ENCODE measurements at regions not wholly inside any gene's neighbourhood (a gene's known extent, or its start where the extent isn't known, plus 50 kb on each side); places are given as distances from the start of the nearest gene placed in this dataset.

GRCh38 chr12:24615967-24616411, 332.9 kb downstream of the BCAT1 start:
- no peak overlapping the region for H3K4me3 Mint-ChIP-seq
- DNase-seq: no peak
- ATAC-seq: no peak
- CTCF ChIA-PET: no interaction called here
- no peaks in the 10 kb centered on the region for H3K4me1 Mint-ChIP-seq (ENCODE audit: low read depth)
- POLR2A ChIA-PET: no interaction called here
- H3K9me3 Mint-ChIP-seq (ENCODE audit: insufficient read depth): no peaks in the 10 kb centered on the region
- peaks cover 2% of the 10 kb centered on the region for H3K27me3 Mint-ChIP-seq (ENCODE audit: low read depth)
- no peak overlapping the region for H3K27ac Mint-ChIP-seq
- H3K36me3 Mint-ChIP-seq (ENCODE audit: low read depth): no peaks in the 10 kb centered on the region

- CTCF ChIA-PET: no interaction called here
- POLR2A ChIA-PET: no interaction called here
- no peaks in the 10 kb centered on the region for H3K27me3 Mint-ChIP-seq (ENCODE audit: low read depth)
These were observed 340.1 kb downstream of the BCAT1 start for GRCh38 chr12:24608637-24609285.

GRCh38 chr12:24608108-24608507, 340.8 kb downstream of the BCAT1 start:
- Mint-ChIP-seq H3K4me1 (ENCODE audit: low read depth) (no peaks in the 10 kb centered on the region), H3K27me3 (ENCODE audit: low read depth) (no peaks in the 10 kb centered on the region), H3K9me3 (ENCODE audit: insufficient read depth) (no peaks in the 10 kb centered on the region), H3K27ac (no peak overlapping the region), H3K36me3 (ENCODE audit: low read depth) (no peaks in the 10 kb centered on the region), H3K4me3 (no peak overlapping the region)
- no peak for ATAC-seq
- CTCF ChIA-PET: no interaction called here
- POLR2A ChIA-PET: no interaction called here
- no peak for DNase-seq

More at GRCh38 chr12:24608637-24609285, 340.1 kb downstream of the BCAT1 start:
- Mint-ChIP-seq H3K4me1 (ENCODE audit: low read depth) (no peaks in the 10 kb centered on the region), H3K36me3 (ENCODE audit: low read depth) (no peaks in the 10 kb centered on the region), H3K9me3 (ENCODE audit: insufficient read depth) (no peaks in the 10 kb centered on the region), H3K27ac (no peak overlapping the region), H3K4me3 (no peak overlapping the region)
- ATAC-seq (no peak), DNase-seq (no peak)

GRCh38 chr12:24605916-24606315, 343.0 kb downstream of the BCAT1 start:
- Mint-ChIP-seq H3K4me3 (no peak overlapping the region), H3K27me3 (ENCODE audit: low read depth) (no peaks in the 10 kb centered on the region), H3K9me3 (ENCODE audit: insufficient read depth) (no peaks in the 10 kb centered on the region), H3K36me3 (ENCODE audit: low read depth) (no peaks in the 10 kb centered on the region), H3K27ac (no peak overlapping the region), H3K4me1 (ENCODE audit: low read depth) (no peaks in the 10 kb centered on the region)
- DNase-seq (no peak), ATAC-seq (no peak)
- ChIA-PET POLR2A (interaction anchor here (0.6 kb wide), 1 partner anchor 70 kb away, joined by 4 read pairs; no protein-coding TSS in a partner anchor), CTCF (no interaction called here)

- CTCF ChIA-PET: no interaction called here
These were observed 343.4 kb downstream of the BCAT1 start for GRCh38 chr12:24605466-24605865.

GRCh38 chr12:24603371-24603770, 345.5 kb downstream of the BCAT1 start:
- CTCF ChIA-PET: no interaction called here
- ATAC-seq (no peak), DNase-seq (no peak)
- Mint-ChIP-seq H3K4me3 (no peak overlapping the region), H3K36me3 (ENCODE audit: low read depth) (no peaks in the 10 kb centered on the region), H3K4me1 (ENCODE audit: low read depth) (no peaks in the 10 kb centered on the region), H3K27me3 (ENCODE audit: low read depth) (peaks cover 3% of the 10 kb centered on the region), H3K9me3 (ENCODE audit: insufficient read depth) (no peaks in the 10 kb centered on the region), H3K27ac (no peak overlapping the region)
- POLR2A ChIA-PET: no interaction called here

More at GRCh38 chr12:24605466-24605865, 343.4 kb downstream of the BCAT1 start:
- H3K4me3 Mint-ChIP-seq: no peak overlapping the region
- no peaks in the 10 kb centered on the region for H3K27me3 Mint-ChIP-seq (ENCODE audit: low read depth)
- no peak overlapping the region for H3K27ac Mint-ChIP-seq
- no peaks in the 10 kb centered on the region for H3K36me3 Mint-ChIP-seq (ENCODE audit: low read depth)
- DNase-seq (no peak), ATAC-seq (no peak)
- no peaks in the 10 kb centered on the region for H3K9me3 Mint-ChIP-seq (ENCODE audit: insufficient read depth)
- no peaks in the 10 kb centered on the region for H3K4me1 Mint-ChIP-seq (ENCODE audit: low read depth)
- POLR2A ChIA-PET: interaction anchor here (0.6 kb wide), 1 partner anchor 70 kb away, joined by 4 read pairs; no protein-coding TSS in a partner anchor

GRCh38 chr12:24600996-24601395, 347.9 kb downstream of the BCAT1 start:
- ATAC-seq (no peak), DNase-seq (no peak)
- H3K36me3 Mint-ChIP-seq (ENCODE audit: low read depth): no peaks in the 10 kb centered on the region
- H3K4me1 Mint-ChIP-seq (ENCODE audit: low read depth): no peaks in the 10 kb centered on the region
- H3K27me3 Mint-ChIP-seq (ENCODE audit: low read depth): peaks cover 3% of the 10 kb centered on the region
- no peak overlapping the region for H3K27ac Mint-ChIP-seq
- CTCF ChIA-PET: no interaction called here
- POLR2A ChIA-PET: no interaction called here
- H3K4me3 Mint-ChIP-seq: no peak overlapping the region
- H3K9me3 Mint-ChIP-seq (ENCODE audit: insufficient read depth): no peaks in the 10 kb centered on the region

GRCh38 chr12:24600551-24600950, 348.4 kb downstream of the BCAT1 start:
- DNase-seq (no peak), ATAC-seq (no peak)
- Mint-ChIP-seq H3K27ac (no peak overlapping the region), H3K9me3 (ENCODE audit: insufficient read depth) (no peaks in the 10 kb centered on the region), H3K4me1 (ENCODE audit: low read depth) (no peaks in the 10 kb centered on the region), H3K4me3 (no peak overlapping the region), H3K36me3 (ENCODE audit: low read depth) (no peaks in the 10 kb centered on the region), H3K27me3 (ENCODE audit: low read depth) (peaks cover 3% of the 10 kb centered on the region)
- ChIA-PET CTCF (no interaction called here), POLR2A (no interaction called here)

- no peak for ATAC-seq
- H3K9me3 Mint-ChIP-seq (ENCODE audit: insufficient read depth): no peaks in the 10 kb centered on the region
- no peak overlapping the region for H3K4me3 Mint-ChIP-seq
- no peaks in the 10 kb centered on the region for H3K36me3 Mint-ChIP-seq (ENCODE audit: low read depth)
- H3K27me3 Mint-ChIP-seq (ENCODE audit: low read depth): peaks cover 3% of the 10 kb centered on the region
- DNase-seq: no peak
- ChIA-PET POLR2A (no interaction called here), CTCF (no interaction called here)
- no peaks in the 10 kb centered on the region for H3K4me1 Mint-ChIP-seq (ENCODE audit: low read depth)
- H3K27ac Mint-ChIP-seq: no peak overlapping the region
These were observed 349.2 kb downstream of the BCAT1 start for GRCh38 chr12:24599736-24600135.

GRCh38 chr12:24597580-24597979, 351.3 kb downstream of the BCAT1 start:
- ChIA-PET CTCF (no interaction called here), POLR2A (no interaction called here)
- Mint-ChIP-seq H3K4me3 (no peak overlapping the region), H3K27me3 (ENCODE audit: low read depth) (peaks cover 6% of the 10 kb centered on the region), H3K27ac (no peak overlapping the region), H3K9me3 (ENCODE audit: insufficient read depth) (no peaks in the 10 kb centered on the region), H3K36me3 (ENCODE audit: low read depth) (no peaks in the 10 kb centered on the region), H3K4me1 (ENCODE audit: low read depth) (no peaks in the 10 kb centered on the region)
- DNase-seq (no peak), ATAC-seq (no peak)

GRCh38 chr12:24596768-24597388, 352.0 kb downstream of the BCAT1 start:
- no peaks in the 10 kb centered on the region for H3K36me3 Mint-ChIP-seq (ENCODE audit: low read depth)
- no peak overlapping the region for H3K4me3 Mint-ChIP-seq
- no peak for ATAC-seq
- no peaks in the 10 kb centered on the region for H3K4me1 Mint-ChIP-seq (ENCODE audit: low read depth)
- peaks cover 6% of the 10 kb centered on the region for H3K27me3 Mint-ChIP-seq (ENCODE audit: low read depth)
- CTCF ChIA-PET: no interaction called here
- H3K27ac Mint-ChIP-seq: no peak overlapping the region
- no peak for DNase-seq
- POLR2A ChIA-PET: no interaction called here
- H3K9me3 Mint-ChIP-seq (ENCODE audit: insufficient read depth): no peaks in the 10 kb centered on the region

GRCh38 chr12:24595652-24596235, 353.2 kb downstream of the BCAT1 start:
- CTCF ChIA-PET: no interaction called here
- H3K9me3 Mint-ChIP-seq (ENCODE audit: insufficient read depth): no peaks in the 10 kb centered on the region
- no peaks in the 10 kb centered on the region for H3K36me3 Mint-ChIP-seq (ENCODE audit: low read depth)
- no peak overlapping the region for H3K4me3 Mint-ChIP-seq
- H3K27ac Mint-ChIP-seq: no peak overlapping the region
- DNase-seq (no peak), ATAC-seq (no peak)
- POLR2A ChIA-PET: no interaction called here
- peaks cover 6% of the 10 kb centered on the region for H3K27me3 Mint-ChIP-seq (ENCODE audit: low read depth)
- H3K4me1 Mint-ChIP-seq (ENCODE audit: low read depth): no peaks in the 10 kb centered on the region
